A549 (cell line): ENCODE measurements at regions not wholly inside any gene's neighbourhood (a gene's known extent, or its start where the extent isn't known, plus 50 kb on each side); places are given as distances from the start of the nearest gene placed in this dataset.

Source experiments
- ATAC-seq, 2 experiments: fragments of 200-7000 bp in 1 of 2; fragments of >200 bp in 1 of 2; cut with Nextera tagmentation in 1 of 2; cut with Tn5 transposase in 1 of 2; 3 replicates each; pipeline versions ENCODE4 v1.8.0 to v1.9.1; 2018 to 2020; ENCODE audit warnings: mild to moderate bottlenecking in 1 of 2, moderate library complexity in 1 of 2
- CTCF ChIA-PET: fragments of 300-600 bp; sonication (Branson Sonifier 250); formaldehyde crosslinking; extraction: SDS; loops from one replicate; lab custom pipeline; 2021; ENCODE audit warnings: antibody characterized with exemption, inconsistent platforms; lab: Yijun Ruan, JAX
- POLR2A ChIA-PET: fragments of 350-600 bp; formaldehyde crosslinking; extraction: SDS; loops from one replicate; lab custom pipeline; 2021; ENCODE audit warnings: antibody characterized with exemption, inconsistent platforms; lab: Yijun Ruan, JAX
- DNase-seq, 2 experiments: peaks; one replicate each; pipeline versions ENCODE4 v3.0.0 to v3.0.0-alpha.2; 2011 to 2016; ENCODE audit warnings: low read depth in 1 of 2, low spot score in 1 of 2
- FAIRE-seq: peaks from 2 replicates; lab custom pipeline; 2011; peaks lifted over from hg19 to GRCh38; lab: Jason Lieb, UNC
- H3K27ac ChIP-seq, 2 experiments: fragments of >200 bp; sonication (Bioruptor Twin); formaldehyde crosslinking; 3 replicates each; pipeline ENCODE4 v1.5.1; 2016 to 2017
- H3K4me1 ChIP-seq: fragments of >200 bp; sonication (Bioruptor Twin); formaldehyde crosslinking; 3 replicates; pipeline ENCODE4 v1.6.1; 2016
- H3K4me2 ChIP-seq: fragments of >200 bp; sonication (Bioruptor Twin); formaldehyde crosslinking; 3 replicates; pipeline ENCODE4 v1.6.1; 2016
- H3K4me3 ChIP-seq: fragments of >200 bp; sonication (Bioruptor Twin); formaldehyde crosslinking; 3 replicates; pipeline ENCODE4 v1.5.1; 2016
- H3K9me3 ChIP-seq: fragments of >200 bp; sonication (Bioruptor Twin); formaldehyde crosslinking; 3 replicates; pipeline ENCODE4 v1.6.1; 2016
- CBX2 ChIP-seq: fragments of 200-600 bp; sonication (generic); IDR thresholded peaks from 2 replicates; pipeline ENCODE4 v1.6.1; 2016; ENCODE audit warnings: low read depth, mild to moderate bottlenecking, borderline replicate concordance
- EHMT2 ChIP-seq: fragments of 200-600 bp; sonication (generic); IDR thresholded peaks from 2 replicates; pipeline ENCODE4 v1.6.1; 2016; ENCODE audit warnings: antibody characterized with exemption, low read depth, mild to moderate bottlenecking, moderate library complexity
- EP300 ChIP-seq, 2 experiments: fragments of >200 bp; sonication (Bioruptor Twin); formaldehyde crosslinking; IDR thresholded peaks; 2 replicates in 1 of 2; 3 replicates in 1 of 2; pipeline ENCODE4 v1.6.1; 2016 to 2017
- ESRRA ChIP-seq: fragments of 150-350 bp; IDR thresholded peaks from 2 replicates; pipeline ENCODE4 v1.6.1; 2014; ENCODE audit warnings: mild to moderate bottlenecking, low read length, borderline replicate concordance
- FOSB ChIP-seq: fragments of 250-450 bp; sonication (Bioruptor Pico); IDR thresholded peaks from 2 replicates; pipeline ENCODE4 v1.5.0; 2020; ENCODE audit warnings: mild to moderate bottlenecking, moderate library complexity
- HDAC2 ChIP-seq: fragments of 200-600 bp; sonication (generic); IDR thresholded peaks from 2 replicates; pipeline ENCODE4 v1.6.1; 2016
- HOXA7 ChIP-seq: fragments of 250-450 bp; sonication (Bioruptor Pico); IDR thresholded peaks from 2 replicates; pipeline ENCODE4 v1.5.0; 2020; ENCODE audit warnings: mild to moderate bottlenecking, moderate library complexity
- HOXB13 ChIP-seq: fragments of 250-450 bp; sonication (Bioruptor Pico); IDR thresholded peaks from 2 replicates; pipeline ENCODE4 v1.5.0; 2020; ENCODE audit warnings: low read depth, mild to moderate bottlenecking, moderate library complexity
- MAFK ChIP-seq: fragments of 450-650 bp; IDR thresholded peaks from 2 replicates; pipeline ENCODE4 v1.6.1; 2014; ENCODE audit not compliant: partially characterized antibody
- MAX ChIP-seq: IDR thresholded peaks from 2 replicates; pipeline ENCODE4 v1.6.1; 2012
- NPAS2 ChIP-seq: fragments of 250-450 bp; sonication (Bioruptor Pico); IDR thresholded peaks from 2 replicates; pipeline ENCODE4 v1.8.0; 2022; ENCODE audit warnings: mild to moderate bottlenecking, moderate library complexity, borderline replicate concordance
- NR3C1 ChIP-seq: fragments of >200 bp; sonication (Bioruptor Twin); formaldehyde crosslinking; IDR thresholded peaks from 3 replicates; pipeline ENCODE4 v1.6.1; 2017
- POLR2AphosphoS2 ChIP-seq: conservative IDR thresholded peaks from 2 replicates; pipeline ENCODE4 v1.6.1; 2012; ENCODE audit warnings: low read length, improper control_type of control experiment, inconsistent platforms
- RARB ChIP-seq: fragments of 250-450 bp; sonication (Bioruptor Pico); IDR thresholded peaks from 2 replicates; pipeline ENCODE4 v1.8.0; 2021; ENCODE audit warnings: mild to moderate bottlenecking, moderate library complexity
- REST ChIP-seq: fragments of 200-600 bp; sonication (generic); IDR thresholded peaks from 2 replicates; pipeline ENCODE4 v1.6.1; 2016; ENCODE audit warnings: antibody characterized with exemption, mild to moderate bottlenecking, moderate library complexity
- RNF2 ChIP-seq: fragments of 200-600 bp; sonication (generic); IDR thresholded peaks from 2 replicates; pipeline ENCODE4 v1.6.1; 2016; ENCODE audit warnings: low read depth, mild to moderate bottlenecking, antibody characterized with exemption, moderate library complexity, borderline replicate concordance
- WGBS: methylation state at CpG from one replicate; pipeline ENCODE4 v1.1.6; 2017; ENCODE audit errors: missing lambda C conversion rate; 5-methylcytosine and 5-hydroxymethylcytosine counted together
- TF ChIP-seq, protein P1 (sequence below): fragments of 250-450 bp; sonication (Bioruptor Pico); IDR thresholded peaks from 2 replicates; pipeline ENCODE4 v1.5.0; 2020; ENCODE audit warnings: low read depth, mild to moderate bottlenecking, moderate library complexity
- TF ChIP-seq, protein P2 (sequence below): fragments of >200 bp; sonication (Bioruptor Twin); formaldehyde crosslinking; IDR thresholded peaks from 3 replicates; pipeline ENCODE4 v1.6.1; 2016
- TF ChIP-seq, protein P3 (sequence below): IDR thresholded peaks from 2 replicates; pipeline ENCODE4 v1.6.1; 2012

DNA sequence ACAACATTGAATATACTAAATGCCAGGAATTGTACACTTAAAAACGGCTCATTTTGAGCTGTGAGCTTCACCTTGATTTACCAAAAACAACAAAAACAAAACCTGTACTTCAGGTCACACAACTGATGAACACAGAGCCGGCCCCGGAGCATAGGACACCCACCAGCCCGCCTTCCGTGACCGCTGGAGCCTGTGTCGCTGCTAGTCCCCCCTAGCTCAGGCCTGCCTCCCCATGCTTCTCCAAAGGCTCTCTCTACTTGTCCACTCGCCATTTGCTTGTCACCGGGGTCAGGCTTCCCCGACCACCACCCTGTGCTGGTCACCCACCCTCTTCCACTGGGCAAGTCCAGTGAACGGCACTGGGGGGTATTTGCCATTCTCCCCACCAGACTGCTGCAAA lies 113.8 kb upstream of the TNRC6C start:
- no peak overlapping the region for H3K4me2 ChIP-seq
- no peak overlapping the region for H3K4me3 ChIP-seq
- H3K9me3 ChIP-seq = no peaks in the 10 kb centered on the region
- ATAC-seq (no peak), FAIRE-seq (no peak), DNase-seq (no peak)
- H3K27ac ChIP-seq = no peak overlapping the region
- ChIA-PET POLR2A (interaction anchor here (0.6 to 1.5 kb wide), 2 partner anchors 9 to 114 kb away, joined by 4 to 5 read pairs; partner anchors contain the start of gene TNRC6C), CTCF (interaction anchor here (1.1 kb wide), 1 partner anchor 14 kb away, joined by 4 read pairs; no protein-coding TSS in a partner anchor)
- TF ChIP-seq HDAC2 (no peak), HOXB13 (CRISPR knock-in tag) (no peak)
- peaks cover 12% of the 10 kb centered on the region for H3K4me1 ChIP-seq
- WGBS = 83% methylated on average over 11 of the region's 11 CpGs

DNA sequence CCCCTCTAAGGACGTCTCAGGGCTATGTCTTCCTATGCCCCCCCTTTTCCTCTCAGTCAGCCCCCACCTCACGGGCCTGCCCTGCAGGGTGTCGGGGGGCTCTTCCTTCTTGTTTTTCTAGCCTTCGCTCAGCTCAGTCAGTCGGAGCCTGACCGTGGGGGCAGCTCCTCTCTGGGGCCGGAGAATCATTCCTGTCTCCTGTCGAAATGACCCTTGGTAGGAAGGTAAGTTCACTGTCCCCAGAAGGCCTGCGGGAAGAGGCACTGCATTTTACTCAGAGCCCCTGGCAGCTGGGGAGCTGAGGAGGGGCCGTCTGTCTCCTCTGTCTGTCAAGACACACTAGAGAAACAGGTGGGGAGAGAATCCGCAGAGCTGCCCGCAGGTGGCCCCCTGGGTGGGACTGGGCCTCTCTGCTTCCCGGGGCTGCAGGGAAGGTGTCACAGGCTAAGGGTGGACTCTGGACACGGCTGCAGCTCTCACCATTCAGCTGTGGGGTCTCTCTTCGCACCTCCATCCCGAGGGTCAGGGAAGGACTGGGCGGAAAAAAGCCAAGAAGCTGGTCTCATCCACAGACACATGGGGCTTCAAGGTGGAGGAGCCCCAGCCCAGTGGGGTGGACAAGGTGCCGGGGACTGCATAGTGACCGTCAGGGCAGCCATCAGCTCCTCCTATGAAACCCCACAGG lies 112.8 kb upstream of the TNRC6C start:
- ChIA-PET CTCF (interaction anchor here (1.9 kb wide), 1 partner anchor 168 kb away, joined by 6 read pairs; no protein-coding TSS in a partner anchor), POLR2A (no interaction called here)
- H3K4me3 ChIP-seq = no peak overlapping the region
- WGBS = 64% methylated on average over 19 of the region's 19 CpGs
- no peak overlapping the region for H3K4me2 ChIP-seq
- H3K9me3 ChIP-seq = no peaks in the 10 kb centered on the region
- FAIRE-seq (no peak), DNase-seq (no peak), ATAC-seq (no peak)
- no peak overlapping the region for H3K27ac ChIP-seq
- no peak for TF ChIP-seq RARB (CRISPR knock-in tag)
- no peak for TF ChIP-seq CBX2
- no peak for TF ChIP-seq RNF2
- no peak for TF ChIP-seq FOSB (CRISPR knock-in tag)
- no peak for TF ChIP-seq MAX
- peaks cover 12% of the 10 kb centered on the region for H3K4me1 ChIP-seq

DNA sequence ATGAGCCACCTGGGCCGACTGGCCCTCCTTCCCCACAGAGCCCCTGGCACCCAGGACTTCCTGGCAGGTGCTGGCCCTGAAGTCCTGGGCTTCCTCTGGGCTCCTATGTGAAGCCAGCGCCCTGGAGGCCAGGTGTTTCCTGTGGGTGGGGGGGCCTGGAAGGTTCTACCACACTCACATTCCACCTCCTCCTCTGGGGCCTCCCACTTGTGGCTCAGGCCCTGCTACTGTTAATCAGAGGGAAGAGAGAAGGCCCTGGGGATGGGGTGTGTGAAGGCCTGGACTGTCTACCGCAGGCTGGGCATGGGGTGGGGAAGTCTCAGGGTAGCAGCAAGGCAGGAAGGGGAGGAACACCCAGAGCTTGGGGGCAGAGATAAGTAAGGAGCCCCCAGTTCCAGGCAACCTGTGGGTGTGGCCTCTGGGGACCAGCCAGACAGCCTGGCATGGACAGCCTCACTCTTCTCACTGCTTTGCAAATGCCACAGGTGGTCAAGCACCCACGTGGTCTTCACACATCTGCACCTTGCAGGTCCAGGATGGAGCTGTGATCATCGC lies 111.9 kb upstream of the TNRC6C start:
- FAIRE-seq = no peak
- 58% methylated on average over 5 of the region's 5 CpGs for WGBS
- no peak overlapping the region for H3K4me3 ChIP-seq
- CTCF ChIA-PET = interaction anchor here (0.9 to 1.9 kb wide), 3 partner anchors 13 to 304 kb away, joined by 4 to 6 read pairs (median 5); no protein-coding TSS in a partner anchor
- POLR2A ChIA-PET = no interaction called here
- DNase-seq = no peak
- no peaks in the 10 kb centered on the region for H3K9me3 ChIP-seq
- no peak for TF ChIP-seq MAFK
- no peak for TF ChIP-seq FOSB (CRISPR knock-in tag)
- TF ChIP-seq POLR2AphosphoS2 = no peak
- TF ChIP-seq, protein P1, sequence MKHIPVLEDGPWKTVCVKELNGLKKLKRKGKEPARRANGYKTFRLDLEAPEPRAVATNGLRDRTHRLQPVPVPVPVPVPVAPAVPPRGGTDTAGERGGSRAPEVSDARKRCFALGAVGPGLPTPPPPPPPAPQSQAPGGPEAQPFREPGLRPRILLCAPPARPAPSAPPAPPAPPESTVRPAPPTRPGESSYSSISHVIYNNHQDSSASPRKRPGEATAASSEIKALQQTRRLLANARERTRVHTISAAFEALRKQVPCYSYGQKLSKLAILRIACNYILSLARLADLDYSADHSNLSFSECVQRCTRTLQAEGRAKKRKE = no peak
- TF ChIP-seq, protein P2, sequence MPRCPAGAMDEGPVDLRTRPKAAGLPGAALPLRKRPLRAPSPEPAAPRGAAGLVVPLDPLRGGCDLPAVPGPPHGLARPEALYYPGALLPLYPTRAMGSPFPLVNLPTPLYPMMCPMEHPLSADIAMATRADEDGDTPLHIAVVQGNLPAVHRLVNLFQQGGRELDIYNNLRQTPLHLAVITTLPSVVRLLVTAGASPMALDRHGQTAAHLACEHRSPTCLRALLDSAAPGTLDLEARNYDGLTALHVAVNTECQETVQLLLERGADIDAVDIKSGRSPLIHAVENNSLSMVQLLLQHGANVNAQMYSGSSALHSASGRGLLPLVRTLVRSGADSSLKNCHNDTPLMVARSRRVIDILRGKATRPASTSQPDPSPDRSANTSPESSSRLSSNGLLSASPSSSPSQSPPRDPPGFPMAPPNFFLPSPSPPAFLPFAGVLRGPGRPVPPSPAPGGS = no peak
- TF ChIP-seq ESRRA = no peak
- H3K4me2 ChIP-seq = no peak overlapping the region
- H3K27ac ChIP-seq = no peak overlapping the region
- H3K4me1 ChIP-seq = peaks cover 12% of the 10 kb centered on the region
- peak; percentile 10 to 31; a peak in 3 of 6 replicates for ATAC-seq

- CTCF ChIA-PET = interaction anchor here (0.9 to 1.8 kb wide), 3 partner anchors 11 to 305 kb away, joined by 4 to 5 read pairs (median 4); no protein-coding TSS in a partner anchor
- no peak for FAIRE-seq
- TF ChIP-seq NR3C1 (no peak), POLR2AphosphoS2 (no peak), REST (no peak), RARB (CRISPR knock-in tag) (no peak), NPAS2 (CRISPR knock-in tag) (no peak), RNF2 (no peak), EP300 (IDR thresholded peaks at IDR 0.05) (no peak), EHMT2 (no peak), HOXA7 (no peak)
- TF ChIP-seq, protein P3, sequence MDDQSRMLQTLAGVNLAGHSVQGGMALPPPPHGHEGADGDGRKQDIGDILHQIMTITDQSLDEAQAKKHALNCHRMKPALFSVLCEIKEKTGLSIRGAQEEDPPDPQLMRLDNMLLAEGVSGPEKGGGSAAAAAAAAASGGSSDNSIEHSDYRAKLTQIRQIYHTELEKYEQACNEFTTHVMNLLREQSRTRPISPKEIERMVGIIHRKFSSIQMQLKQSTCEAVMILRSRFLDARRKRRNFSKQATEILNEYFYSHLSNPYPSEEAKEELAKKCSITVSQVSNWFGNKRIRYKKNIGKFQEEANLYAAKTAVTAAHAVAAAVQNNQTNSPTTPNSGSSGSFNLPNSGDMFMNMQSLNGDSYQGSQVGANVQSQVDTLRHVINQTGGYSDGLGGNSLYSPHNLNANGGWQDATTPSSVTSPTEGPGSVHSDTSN = no peak
Measured at GRCh38 chr17:77847221-77848085, 111.0 kb upstream of the TNRC6C start.

More at GRCh38 chr17:77847221-77848085, 111.0 kb upstream of the TNRC6C start:
- H3K9me3 ChIP-seq = no peaks in the 10 kb centered on the region
- peak; percentile 26 to 43; a peak in 3 of 6 replicates for ATAC-seq
- POLR2A ChIA-PET = no interaction called here
- peaks cover 7% of the 10 kb centered on the region for H3K4me1 ChIP-seq
- no peak for DNase-seq
- no peak overlapping the region for H3K4me3 ChIP-seq
- H3K4me2 ChIP-seq = no peak overlapping the region
- no peak overlapping the region for H3K27ac ChIP-seq
- WGBS = 62% methylated on average over 19 of the region's 20 CpGs
